AG04449 (cell line): ENCODE measurements at regions not wholly inside any gene's neighbourhood (a gene's known extent, or its start where the extent isn't known, plus 50 kb on each side); places are given as distances from the start of the nearest gene placed in this dataset.

Source experiments
- CTCF ChIA-PET: fragments of 350-600 bp; formaldehyde crosslinking; extraction: SDS; loops from one replicate; lab custom pipeline; 2021; ENCODE audit warnings: antibody characterized with exemption; lab: Yijun Ruan, JAX
- POLR2A ChIA-PET: fragments of 400-600, 350-600 bp; formaldehyde crosslinking; extraction: SDS; loops from one replicate; lab custom pipeline; 2020; ENCODE audit warnings: antibody characterized with exemption, inconsistent platforms; lab: Yijun Ruan, JAX
- DNase-seq: peaks from one replicate; pipeline ENCODE4 v3.0.0-alpha.2; 2010; ENCODE audit warnings: low read depth, low spot score
- H3K4me3 ChIP-seq: 2 replicates; pipeline ENCODE4 v1.5.1; 2011; ENCODE audit warnings: low read depth, mild to moderate bottlenecking, control low read depth, low read length
- TF ChIP-seq, protein P1 (sequence below): IDR thresholded peaks from one replicate; pipeline ENCODE4 v1.5.1; 2011; ENCODE audit warnings: mild to moderate bottlenecking, moderate library complexity, low read length, control low read depth, inconsistent platforms; ENCODE audit not compliant: insufficient read depth; ENCODE audit errors: missing control alignments

DNA sequence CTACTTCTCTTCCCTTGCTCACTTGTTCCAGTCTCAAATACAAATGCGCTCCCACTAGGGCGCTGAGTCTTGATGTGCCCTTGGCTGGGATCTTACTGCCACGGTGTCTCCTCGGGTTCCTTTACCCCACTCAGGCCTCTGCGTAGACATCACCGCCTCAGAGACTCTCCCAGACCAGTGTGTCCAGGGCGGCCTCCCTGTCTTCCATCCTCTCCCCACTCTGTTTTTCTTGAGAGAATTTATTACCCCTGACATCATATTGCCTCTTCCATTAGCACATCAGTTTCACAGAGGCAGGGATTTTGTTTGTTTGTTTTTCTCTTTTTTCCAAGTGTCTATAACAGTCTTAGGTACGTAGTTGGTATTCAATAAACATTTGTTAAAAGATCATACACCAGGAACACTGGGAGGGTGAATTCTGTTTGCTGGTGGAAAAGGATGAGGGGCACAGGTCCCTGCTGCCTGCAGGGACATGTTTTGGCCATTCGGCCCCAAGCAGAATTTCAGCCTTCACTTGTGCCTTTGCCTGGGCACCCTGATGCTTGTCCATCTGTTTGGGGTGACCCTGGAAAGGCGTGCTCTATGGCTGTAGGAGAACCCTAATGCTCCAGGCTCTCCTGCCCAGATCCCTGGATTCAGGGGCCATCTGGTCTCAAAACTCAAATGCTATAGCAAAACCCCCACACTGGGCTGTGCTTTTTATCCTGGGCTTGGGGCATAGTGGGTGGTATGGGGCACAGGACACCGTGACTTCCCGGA, 55.0 kb downstream of the RPL37A start:
- H3K4me3 ChIP-seq = no peak overlapping the region
- no peak for DNase-seq
- TF ChIP-seq, protein P1, sequence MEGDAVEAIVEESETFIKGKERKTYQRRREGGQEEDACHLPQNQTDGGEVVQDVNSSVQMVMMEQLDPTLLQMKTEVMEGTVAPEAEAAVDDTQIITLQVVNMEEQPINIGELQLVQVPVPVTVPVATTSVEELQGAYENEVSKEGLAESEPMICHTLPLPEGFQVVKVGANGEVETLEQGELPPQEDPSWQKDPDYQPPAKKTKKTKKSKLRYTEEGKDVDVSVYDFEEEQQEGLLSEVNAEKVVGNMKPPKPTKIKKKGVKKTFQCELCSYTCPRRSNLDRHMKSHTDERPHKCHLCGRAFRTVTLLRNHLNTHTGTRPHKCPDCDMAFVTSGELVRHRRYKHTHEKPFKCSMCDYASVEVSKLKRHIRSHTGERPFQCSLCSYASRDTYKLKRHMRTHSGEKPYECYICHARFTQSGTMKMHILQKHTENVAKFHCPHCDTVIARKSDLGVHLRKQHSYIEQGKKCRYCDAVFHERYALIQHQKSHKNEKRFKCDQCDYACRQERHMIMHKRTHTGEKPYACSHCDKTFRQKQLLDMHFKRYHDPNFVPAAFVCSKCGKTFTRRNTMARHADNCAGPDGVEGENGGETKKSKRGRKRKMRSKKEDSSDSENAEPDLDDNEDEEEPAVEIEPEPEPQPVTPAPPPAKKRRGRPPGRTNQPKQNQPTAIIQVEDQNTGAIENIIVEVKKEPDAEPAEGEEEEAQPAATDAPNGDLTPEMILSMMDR = no peak
- ChIA-PET CTCF (no interaction called here), POLR2A (no interaction called here)

DNA sequence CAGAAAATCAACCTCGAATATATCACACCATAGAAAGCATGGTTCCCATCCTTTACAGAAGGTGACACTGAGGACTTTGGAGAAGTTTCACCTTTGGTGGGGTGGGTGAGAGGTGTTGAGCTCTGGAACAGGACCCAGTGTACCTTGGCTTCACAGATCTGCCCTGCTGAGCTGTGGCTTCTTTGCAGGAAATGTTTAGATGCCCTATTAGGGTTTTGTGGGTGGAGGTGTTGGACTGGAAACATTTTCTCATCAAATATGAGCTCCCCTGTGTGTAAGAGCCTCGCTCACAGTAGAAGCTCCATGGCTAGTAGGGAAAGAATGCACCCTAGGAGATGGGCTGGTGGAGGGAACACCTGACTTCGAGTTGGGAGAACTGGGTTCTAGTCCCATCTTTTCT, 55.6 kb downstream of the RPL37A start:
- POLR2A ChIA-PET = interaction anchor here (1.1 kb wide), 1 partner anchor 20 kb away, joined by 7 read pairs; no protein-coding TSS in a partner anchor
- CTCF ChIA-PET = interaction anchor here (0.7 to 1.0 kb wide), 2 partner anchors 35 to 105 kb away, joined by 3 read pairs; no protein-coding TSS in a partner anchor
- H3K4me3 ChIP-seq = no peak overlapping the region
- no peak for DNase-seq
- TF ChIP-seq, protein P1 = no peak

DNA sequence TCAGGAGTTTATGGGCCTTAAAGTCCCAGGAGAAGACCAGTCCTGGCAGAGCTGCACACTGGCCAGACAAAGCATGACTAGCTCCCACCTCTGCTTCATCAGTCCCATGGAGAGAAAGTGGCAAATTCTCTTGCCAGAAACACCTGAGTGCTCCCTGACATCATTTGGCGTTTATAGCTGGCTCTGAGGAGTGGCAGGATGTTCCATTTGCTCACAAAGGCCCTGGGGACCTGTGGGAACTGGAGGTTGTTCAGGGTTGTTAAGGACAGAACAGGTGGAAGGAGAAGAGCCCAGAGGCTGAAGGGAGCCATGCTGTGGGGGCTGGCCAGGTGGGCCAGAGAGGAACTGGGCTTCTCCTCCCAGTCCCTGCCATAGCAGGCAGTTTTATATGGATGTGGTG, 56.1 kb downstream of the RPL37A start:
- TF ChIP-seq, protein P1 = no peak
- no peak overlapping the region for H3K4me3 ChIP-seq
- ChIA-PET CTCF (interaction anchor here (0.7 to 1.0 kb wide), 3 partner anchors 34 to 105 kb away, joined by 3 read pairs; no protein-coding TSS in a partner anchor), POLR2A (interaction anchor here (1.1 kb wide), 1 partner anchor 20 kb away, joined by 7 read pairs; no protein-coding TSS in a partner anchor)
- no peak for DNase-seq

DNA sequence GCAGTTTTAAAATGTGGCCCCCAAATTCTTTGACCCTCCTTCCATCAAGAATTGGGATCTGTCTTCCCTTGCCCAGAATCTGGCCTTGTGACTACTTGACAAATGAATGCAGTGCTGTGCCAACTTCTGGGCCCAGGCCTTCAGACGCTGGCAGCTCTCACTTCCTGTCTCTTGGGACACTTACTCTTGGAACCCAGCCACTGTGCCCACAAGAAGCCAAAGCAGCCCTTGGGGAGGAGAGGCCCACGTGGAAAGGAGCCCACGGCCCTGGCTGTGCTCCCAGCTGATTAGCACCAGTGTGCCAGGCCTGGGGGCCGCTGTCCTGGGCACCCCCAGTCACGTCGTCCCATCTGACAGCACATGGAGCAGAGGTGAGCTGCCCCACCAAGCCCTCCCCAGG, 56.6 kb downstream of the RPL37A start:
- no peak for DNase-seq
- ChIA-PET POLR2A (interaction anchor here (1.1 kb wide), 1 partner anchor 19 kb away, joined by 7 read pairs; no protein-coding TSS in a partner anchor), CTCF (interaction anchor here (1.0 kb wide), 2 partner anchors 34 to 36 kb away, joined by 3 read pairs; no protein-coding TSS in a partner anchor)
- TF ChIP-seq, protein P1 = no peak
- no peak overlapping the region for H3K4me3 ChIP-seq

DNA sequence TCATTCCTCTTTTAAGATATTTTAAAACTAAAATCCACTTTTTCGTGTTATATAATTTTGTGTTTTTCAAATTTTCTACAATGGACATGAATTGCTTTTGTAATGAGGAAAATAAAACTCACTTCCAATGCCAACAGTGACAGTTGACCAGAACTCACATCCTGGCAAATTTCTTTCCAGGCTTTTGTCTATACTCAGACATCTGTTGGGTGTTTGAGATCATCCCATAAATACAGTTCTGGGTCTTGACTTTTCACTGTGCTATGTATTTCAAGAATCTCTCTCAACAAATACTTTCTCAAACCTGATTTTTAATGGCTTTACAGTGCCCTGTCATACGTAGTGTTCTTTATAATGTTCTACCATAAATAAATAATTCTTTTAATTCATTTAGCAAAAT, 57.6 kb downstream of the RPL37A start:
- POLR2A ChIA-PET = no interaction called here
- no peak for DNase-seq
- TF ChIP-seq, protein P1 = no peak
- H3K4me3 ChIP-seq = no peak overlapping the region
- CTCF ChIA-PET = no interaction called here

DNA sequence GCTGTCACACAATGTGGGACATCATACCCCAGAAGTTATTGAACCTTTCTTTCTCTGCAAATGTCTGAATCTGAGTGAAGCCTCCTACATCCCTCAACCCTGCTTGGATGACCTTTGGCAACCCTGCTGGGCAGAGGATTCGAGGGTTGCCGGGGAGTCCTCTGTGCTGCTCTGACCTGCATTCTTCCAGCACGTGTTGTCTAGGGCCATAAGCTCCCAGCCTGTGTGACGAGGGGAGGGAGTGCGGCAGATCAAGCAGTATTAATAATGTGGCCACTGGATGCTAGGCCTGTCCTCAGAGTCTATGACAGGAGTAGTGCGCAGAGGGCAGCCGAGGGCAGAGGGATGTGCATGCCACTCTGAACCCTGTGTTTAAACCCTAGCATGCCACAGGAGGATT, 58.8 kb downstream of the RPL37A start:
- ChIA-PET POLR2A (interaction anchor here (1.1 kb wide), 1 partner anchor 11 kb away, joined by 3 read pairs; no protein-coding TSS in a partner anchor), CTCF (interaction anchor here (1.0 to 2.0 kb wide), 3 partner anchors 10 to 40 kb away, joined by 4 to 7 read pairs (median 6); no protein-coding TSS in a partner anchor)
- no peak overlapping the region for H3K4me3 ChIP-seq
- no peak for DNase-seq
- TF ChIP-seq, protein P1 = no peak
